ENCODE measurements at regions not wholly inside any gene's neighbourhood (a gene's known extent, or its start where the extent isn't known, plus 50 kb on each side); places are given as distances from the start of the nearest gene placed in this dataset.

GRCh38 chr3:110808630-110809029, 263.0 kb upstream of the NECTIN3 start:
- Histone ChIP-seq H3K36me3 (ENCODE audit: control insufficient read depth, insufficient read depth, low read length) (no peaks in the 10 kb centered on the region), H3K27me3 (ENCODE audit: control insufficient read depth, insufficient read depth, low read length) (no peaks in the 10 kb centered on the region), H3K4me3 (ENCODE audit: low read depth, low read length) (no peak overlapping the region)
- no peak for FAIRE-seq
- TF ChIP-seq CTCF (IDR thresholded peaks at IDR 0.05; ENCODE audit: insufficient read depth, low read length, severe bottlenecking), result no peak
- peak; percentile 28 for DNase-seq (ENCODE audit: low read depth)

- TF ChIP-seq CTCF (IDR thresholded peaks at IDR 0.05; ENCODE audit: insufficient read depth, low read length, severe bottlenecking), result no peak
- H3K4me3 ChIP-seq (ENCODE audit: low read depth, low read length), result no peak overlapping the region
- no peaks in the 10 kb centered on the region for H3K27me3 ChIP-seq (ENCODE audit: control insufficient read depth, insufficient read depth, low read length)
- peak; percentile 72 for DNase-seq (ENCODE audit: low read depth)
- no peak for FAIRE-seq
- no peaks in the 10 kb centered on the region for H3K36me3 ChIP-seq (ENCODE audit: control insufficient read depth, insufficient read depth, low read length)
Observed at GRCh38 chr3:110810356-110810755, 261.3 kb upstream of the NECTIN3 start.

- TF ChIP-seq CTCF (IDR thresholded peaks at IDR 0.05; ENCODE audit: insufficient read depth, low read length, severe bottlenecking), result no peak
- H3K27me3 ChIP-seq (ENCODE audit: control insufficient read depth, insufficient read depth, low read length), result no peaks in the 10 kb centered on the region
- DNase-seq (ENCODE audit: low read depth) (peak; percentile 12), FAIRE-seq (no peak)
- no peaks in the 10 kb centered on the region for H3K36me3 ChIP-seq (ENCODE audit: control insufficient read depth, insufficient read depth, low read length)
- no peak overlapping the region for H3K4me3 ChIP-seq (ENCODE audit: low read depth, low read length)
Observed at GRCh38 chr3:110811050-110811449, 260.6 kb upstream of the NECTIN3 start.

- no peak overlapping the region for H3K4me3 ChIP-seq (ENCODE audit: low read depth, low read length)
Observed at GRCh38 chr3:110813541-110813940, 258.1 kb upstream of the NECTIN3 start.

GRCh38 chr3:110814170-110815007, 257.2 kb upstream of the NECTIN3 start:
- no peak overlapping the region for H3K4me3 ChIP-seq (ENCODE audit: low read depth, low read length)
- DNase-seq (ENCODE audit: low read depth), result peak; percentile 91
- H3K27me3 ChIP-seq (ENCODE audit: control insufficient read depth, insufficient read depth, low read length), result no peaks in the 10 kb centered on the region
- no peak for TF ChIP-seq CTCF (IDR thresholded peaks at IDR 0.05; ENCODE audit: insufficient read depth, low read length, severe bottlenecking)
- no peaks in the 10 kb centered on the region for H3K36me3 ChIP-seq (ENCODE audit: control insufficient read depth, insufficient read depth, low read length)
- no peak for FAIRE-seq

More at GRCh38 chr3:110813541-110813940, 258.1 kb upstream of the NECTIN3 start:
- Histone ChIP-seq H3K36me3 (ENCODE audit: control insufficient read depth, insufficient read depth, low read length) (no peaks in the 10 kb centered on the region), H3K27me3 (ENCODE audit: control insufficient read depth, insufficient read depth, low read length) (no peaks in the 10 kb centered on the region)
- FAIRE-seq, result no peak
- TF ChIP-seq CTCF (IDR thresholded peaks at IDR 0.05; ENCODE audit: insufficient read depth, low read length, severe bottlenecking), result no peak
- DNase-seq (ENCODE audit: low read depth), result no peak

Data from bronchial epithelial cell (primary cell).